ENCODE measurements at regions not wholly inside any gene's neighbourhood (a gene's known extent, or its start where the extent isn't known, plus 50 kb on each side); places are given as distances from the start of the nearest gene placed in this dataset.

DNA sequence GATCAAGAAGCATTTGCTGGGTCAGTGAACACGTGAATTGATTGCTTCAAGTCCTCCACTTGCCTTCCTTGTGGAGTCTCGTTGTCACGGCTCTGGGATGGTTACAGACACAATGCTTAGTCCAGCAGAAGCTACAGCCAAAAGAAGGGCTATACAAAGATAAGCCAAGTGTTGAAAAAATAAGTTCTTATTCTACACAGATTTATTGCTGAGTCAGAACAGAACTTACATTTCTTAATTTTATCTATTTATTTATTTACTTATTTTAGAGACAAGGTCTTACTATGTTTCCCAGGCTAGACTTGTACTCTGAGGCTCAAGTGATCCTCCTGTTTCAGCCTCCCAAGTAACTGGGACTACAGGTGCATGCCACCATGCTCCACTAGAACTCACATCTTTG is 199.0 kb downstream of the MYLK4 start:
- no peak for TF ChIP-seq CTCF (IDR thresholded peaks at IDR 0.05; ENCODE audit: extremely low read depth, insufficient read depth, missing control alignments)
- in situ Hi-C loops (cut with MboI; ENCODE audit: low pct_unique_long_range_greater_than_20kb, low sequenced_read_pairs, unreplicated experiment), result no loop called here
- no peak for DNase-seq (ENCODE audit: low spot score)

DNA sequence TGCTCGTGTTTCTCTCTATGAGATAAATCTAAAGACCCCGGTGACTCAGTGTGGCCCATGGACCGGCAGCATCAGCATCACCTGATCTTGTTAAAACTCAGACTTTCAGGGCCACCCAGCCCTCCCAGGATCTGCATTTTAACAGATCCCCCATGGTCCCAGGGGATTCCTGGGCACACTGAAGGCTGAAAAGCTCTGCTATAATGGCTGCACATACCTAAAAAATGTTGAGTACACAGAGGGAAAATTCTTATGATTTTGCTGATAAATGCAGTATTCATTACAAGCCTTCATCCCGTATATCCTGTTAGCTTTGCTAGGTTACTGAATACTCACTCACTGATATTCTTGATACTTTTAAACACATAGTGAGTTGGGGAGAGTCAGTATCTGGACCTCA is 200.5 kb downstream of the MYLK4 start:
- no peak for DNase-seq (ENCODE audit: low spot score)
- in situ Hi-C loops (cut with MboI; ENCODE audit: low pct_unique_long_range_greater_than_20kb, low sequenced_read_pairs, unreplicated experiment), result no loop called here
- no peak for TF ChIP-seq CTCF (IDR thresholded peaks at IDR 0.05; ENCODE audit: extremely low read depth, insufficient read depth, missing control alignments)

- DNase-seq (ENCODE audit: low spot score), result no peak
- in situ Hi-C loops (cut with MboI; ENCODE audit: low pct_unique_long_range_greater_than_20kb, low sequenced_read_pairs, unreplicated experiment), result no loop called here
- TF ChIP-seq CTCF (IDR thresholded peaks at IDR 0.05; ENCODE audit: extremely low read depth, insufficient read depth, missing control alignments), result no peak
These were observed 200.9 kb downstream of the MYLK4 start for GRCh38 chr6:2549834-2550233.

DNA sequence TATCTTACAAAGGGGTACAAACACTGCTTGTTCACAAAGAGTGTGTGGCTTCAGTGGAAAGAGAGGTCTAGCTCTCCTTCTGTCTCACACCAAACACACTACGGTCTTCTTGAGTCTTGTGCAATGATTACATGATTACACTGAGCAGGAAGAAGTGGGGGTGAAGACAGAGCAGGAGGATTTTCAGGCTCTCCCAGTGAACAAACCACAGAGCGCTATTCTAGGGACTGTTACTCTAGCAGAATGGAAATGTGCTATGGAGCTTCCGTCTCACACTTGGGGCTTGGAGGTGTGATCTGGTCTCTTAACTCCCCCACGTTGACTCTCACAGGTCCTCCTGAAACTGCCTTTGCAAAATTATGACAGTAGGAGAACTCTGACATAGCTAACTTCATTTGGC is 203.4 kb downstream of the MYLK4 start:
- in situ Hi-C loops (cut with MboI; ENCODE audit: low pct_unique_long_range_greater_than_20kb, low sequenced_read_pairs, unreplicated experiment), result no loop called here
- TF ChIP-seq CTCF (IDR thresholded peaks at IDR 0.05; ENCODE audit: extremely low read depth, insufficient read depth, missing control alignments), result no peak
- no peak for DNase-seq (ENCODE audit: low spot score)

DNA sequence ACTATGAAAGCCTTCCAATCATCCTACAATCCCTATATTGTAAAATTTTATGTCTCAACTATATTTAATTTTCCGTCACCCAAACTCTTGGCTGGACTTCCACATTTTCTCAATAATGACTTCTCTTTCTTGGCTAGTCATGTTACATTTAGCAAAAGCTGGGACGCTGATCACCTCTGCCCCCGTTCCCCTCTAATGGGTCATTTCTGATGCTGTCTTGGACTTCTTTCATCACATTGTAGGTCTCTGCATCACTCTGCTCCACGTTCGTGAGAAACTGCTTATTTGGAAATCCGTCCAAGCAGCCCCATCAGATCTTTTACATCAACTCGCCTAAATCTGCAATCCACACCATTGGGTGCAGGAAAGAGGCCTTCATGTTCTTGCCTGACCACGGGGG is 203.8 kb downstream of the MYLK4 start:
- DNase-seq (ENCODE audit: low spot score), result no peak
- in situ Hi-C loops (cut with MboI; ENCODE audit: low pct_unique_long_range_greater_than_20kb, low sequenced_read_pairs, unreplicated experiment), result no loop called here
- no peak for TF ChIP-seq CTCF (IDR thresholded peaks at IDR 0.05; ENCODE audit: extremely low read depth, insufficient read depth, missing control alignments)

GRCh38 chr6:2545383-2546038 is 205.2 kb downstream of the MYLK4 start:
- no peak for DNase-seq (ENCODE audit: low spot score)
- in situ Hi-C loops (cut with MboI; ENCODE audit: low pct_unique_long_range_greater_than_20kb, low sequenced_read_pairs, unreplicated experiment), result no loop called here
- no peak for TF ChIP-seq CTCF (IDR thresholded peaks at IDR 0.05; ENCODE audit: extremely low read depth, insufficient read depth, missing control alignments)

GRCh38 chr6:2543321-2543720 is 207.4 kb downstream of the MYLK4 start:
- DNase-seq (ENCODE audit: low spot score), result no peak
- TF ChIP-seq CTCF (IDR thresholded peaks at IDR 0.05; ENCODE audit: extremely low read depth, insufficient read depth, missing control alignments), result no peak
- in situ Hi-C loops (cut with MboI; ENCODE audit: low pct_unique_long_range_greater_than_20kb, low sequenced_read_pairs, unreplicated experiment), result no loop called here
